Activated CD4-positive, alpha-beta T cell treated with anti-CD3 and anti-CD28 coated beads for 36 hours (primary cell): ENCODE measurements at regions not wholly inside any gene's neighbourhood (a gene's known extent, or its start where the extent isn't known, plus 50 kb on each side); places are given as distances from the start of the nearest gene placed in this dataset.

Source experiments
- ATAC-seq: fragments of 200-7000 bp; cut with Tn5 transposase; one replicate; pipeline ENCODE4 v1.10.0; 2021; ENCODE audit warnings: mild to moderate bottlenecking, moderate library complexity
- CTCF ChIA-PET: fragments of 350-600 bp; sonication (Branson Sonifier 250); formaldehyde crosslinking; loops from one replicate; lab custom pipeline; 2021; ENCODE audit warnings: antibody characterized with exemption; lab: Charles Lee
- POLR2A ChIA-PET: fragments of 350-600 bp; sonication (Branson Sonifier 250); formaldehyde crosslinking; loops from one replicate; lab custom pipeline; 2021; ENCODE audit warnings: antibody characterized with exemption, inconsistent platforms; lab: Charles Lee
- DNase-seq: peaks from one replicate; pipeline ENCODE4 v3.0.0-alpha.2; 2020
- H3K27ac Mint-ChIP-seq: one replicate; pipeline ENCODE4 v1.8.0; 2021; ENCODE audit warnings: mixed read lengths
- H3K27me3 Mint-ChIP-seq: one replicate; pipeline ENCODE4 v1.8.0; 2021; ENCODE audit warnings: mixed read lengths
- H3K36me3 Mint-ChIP-seq: one replicate; pipeline ENCODE4 v1.8.0; 2021; ENCODE audit warnings: low read depth, mixed read lengths
- H3K4me1 Mint-ChIP-seq: one replicate; pipeline ENCODE4 v1.8.0; 2021; ENCODE audit warnings: mixed read lengths
- H3K4me3 Mint-ChIP-seq: one replicate; pipeline ENCODE4 v1.8.0; 2021; ENCODE audit warnings: mild to moderate bottlenecking, moderate library complexity, mixed read lengths
- H3K9me3 Mint-ChIP-seq: one replicate; pipeline ENCODE4 v1.8.0; 2021; ENCODE audit warnings: low read depth, mixed read lengths
- intact Hi-C, 2 experiments: fragments of 100-400 bp; cut with DNase I in 1 of 2; cut with micrococcal nuclease in 1 of 2; formaldehyde crosslinking; loops; one replicate each; pipeline versions ENCODE4 v1.14.2 to v1.15.1; 2022 to 2024; cut with DNase I, micrococcal nuclease

DNA sequence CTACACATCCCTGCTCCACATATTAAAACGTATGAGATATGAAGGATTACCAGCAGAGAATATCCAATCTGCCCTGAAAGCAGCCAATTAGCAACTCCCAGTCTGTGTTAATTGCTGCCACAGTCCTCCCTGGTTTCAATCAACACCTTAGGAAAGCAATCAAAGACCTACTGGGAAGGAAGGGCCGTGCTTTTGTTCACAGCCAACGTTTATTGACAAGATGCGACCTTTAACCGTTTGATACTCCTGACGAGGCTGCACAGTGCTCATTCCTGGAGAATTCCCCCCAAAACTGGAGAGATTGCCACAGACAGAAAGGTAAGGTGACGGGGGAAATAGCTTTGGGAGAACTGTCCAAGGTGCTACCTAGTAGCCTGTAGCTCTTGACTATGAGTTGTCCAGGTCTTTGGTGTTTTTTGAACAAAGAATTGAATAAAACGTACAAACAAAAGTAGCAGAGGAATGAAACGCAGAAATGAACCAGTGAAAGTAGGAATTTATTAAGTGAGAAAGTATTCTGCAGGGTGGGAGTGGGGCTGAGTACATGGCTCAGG, 596.5 kb downstream of the NLGN4X start:
- intact Hi-C loops = no loop called here
- Mint-ChIP-seq H3K27me3 (no peaks in the 10 kb centered on the region), H3K4me1 (no peaks in the 10 kb centered on the region), H3K36me3 (no peaks in the 10 kb centered on the region), H3K4me3 (no peak overlapping the region), H3K9me3 (no peaks in the 10 kb centered on the region), H3K27ac (no peak overlapping the region)
- CTCF ChIA-PET = no interaction called here
- no peak for DNase-seq
- ATAC-seq = no peak
- POLR2A ChIA-PET = no interaction called here

DNA sequence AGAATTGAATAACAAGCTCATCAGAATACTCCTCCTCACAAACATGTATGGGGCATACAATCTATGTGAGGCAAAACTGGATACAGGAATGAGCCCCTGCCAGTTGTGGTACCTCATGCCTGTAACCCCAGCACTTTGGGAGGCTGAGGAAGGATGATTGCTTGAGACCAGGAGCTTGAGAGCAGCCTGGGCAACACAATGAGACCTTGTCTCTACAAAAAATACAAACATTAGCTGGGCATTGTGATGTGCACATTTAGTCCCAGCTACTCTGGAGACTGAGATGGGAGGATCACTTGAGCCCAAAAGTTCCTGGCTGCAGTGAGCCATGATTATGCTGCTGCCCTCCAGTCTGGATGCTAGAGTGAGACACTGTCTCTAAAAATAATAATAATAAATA, 611.0 kb downstream of the NLGN4X start:
- intact Hi-C loops = no loop called here
- H3K27ac Mint-ChIP-seq = no peak overlapping the region
- H3K4me1 Mint-ChIP-seq = no peaks in the 10 kb centered on the region
- DNase-seq (no peak), ATAC-seq (no peak)
- ChIA-PET CTCF (no interaction called here), POLR2A (interaction anchor here (0.6 kb wide), 1 partner anchor 290 kb away, joined by 3 read pairs; no protein-coding TSS in a partner anchor)
- no peak overlapping the region for H3K4me3 Mint-ChIP-seq
- H3K9me3 Mint-ChIP-seq = no peaks in the 10 kb centered on the region
- H3K36me3 Mint-ChIP-seq = no peaks in the 10 kb centered on the region
- H3K27me3 Mint-ChIP-seq = no peaks in the 10 kb centered on the region

DNA sequence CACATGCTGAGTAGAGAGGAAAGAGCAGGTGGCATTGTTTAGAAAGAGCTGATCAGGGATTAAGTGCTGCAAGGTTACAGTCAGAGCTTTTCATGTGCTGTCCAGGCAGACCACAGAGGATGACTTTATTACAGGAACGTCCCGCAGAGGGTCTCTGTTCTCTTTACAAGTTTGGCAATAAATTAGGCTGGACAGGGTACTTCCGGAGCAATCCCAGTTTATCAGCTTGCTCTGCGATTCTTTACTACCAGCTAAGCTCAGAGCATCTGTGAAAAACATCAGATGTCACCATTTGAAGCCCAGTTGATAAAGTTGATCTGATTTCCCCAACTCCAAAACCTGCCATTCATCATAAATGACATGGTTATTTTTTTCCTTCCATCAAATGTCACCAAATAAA, 633.1 kb downstream of the NLGN4X start:
- CTCF ChIA-PET = no interaction called here
- DNase-seq (no peak), ATAC-seq (no peak)
- intact Hi-C loops = no loop called here
- Mint-ChIP-seq H3K36me3 (no peaks in the 10 kb centered on the region), H3K27ac (no peak overlapping the region), H3K9me3 (no peaks in the 10 kb centered on the region), H3K4me1 (no peaks in the 10 kb centered on the region), H3K4me3 (no peak overlapping the region), H3K27me3 (no peaks in the 10 kb centered on the region)
- POLR2A ChIA-PET = no interaction called here

DNA sequence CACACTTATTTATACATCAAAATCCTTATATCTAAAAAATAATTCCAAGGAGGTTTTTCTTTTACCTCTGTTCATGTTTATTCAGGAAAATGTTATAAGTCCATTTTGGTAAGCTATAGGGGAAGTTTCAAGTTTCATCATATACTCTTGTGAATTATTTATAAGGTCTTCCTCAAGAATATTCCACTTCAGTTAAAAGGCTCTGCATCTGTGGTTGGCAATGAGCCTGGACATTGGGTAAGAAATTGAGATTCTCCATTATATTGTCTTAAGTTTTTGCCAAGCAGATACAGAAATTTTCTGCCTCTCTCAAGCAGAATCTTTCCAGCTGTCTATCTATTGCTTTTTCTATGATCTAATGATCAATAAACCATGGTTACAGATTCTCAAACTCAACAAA, 641.9 kb downstream of the NLGN4X start:
- no peak for DNase-seq
- ChIA-PET CTCF (no interaction called here), POLR2A (no interaction called here)
- H3K27me3 Mint-ChIP-seq = no peaks in the 10 kb centered on the region
- H3K27ac Mint-ChIP-seq = no peak overlapping the region
- intact Hi-C loops = no loop called here
- no peaks in the 10 kb centered on the region for H3K36me3 Mint-ChIP-seq
- H3K9me3 Mint-ChIP-seq = no peaks in the 10 kb centered on the region
- H3K4me1 Mint-ChIP-seq = no peaks in the 10 kb centered on the region
- no peak overlapping the region for H3K4me3 Mint-ChIP-seq
- ATAC-seq = no peak

DNA sequence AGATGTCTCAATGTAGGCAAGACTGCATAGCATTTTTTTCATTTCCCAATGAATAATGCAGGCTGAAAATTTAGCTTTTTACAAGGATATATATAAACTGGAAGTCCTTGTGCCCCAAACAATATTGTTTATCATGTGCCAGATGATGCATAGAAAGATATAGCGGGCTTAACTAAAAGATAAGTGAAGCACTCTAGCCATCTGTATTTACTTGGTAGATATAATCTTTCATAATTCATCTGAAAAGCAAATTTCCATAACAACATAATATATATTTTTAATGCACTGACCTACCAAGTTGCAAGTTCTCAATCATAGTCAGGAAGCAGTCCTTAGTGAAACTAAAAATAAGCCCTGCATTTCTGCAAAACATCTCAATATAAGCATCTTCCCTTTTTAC, 653.3 kb downstream of the NLGN4X start:
- Mint-ChIP-seq H3K4me1 (no peaks in the 10 kb centered on the region), H3K4me3 (no peak overlapping the region), H3K27me3 (no peaks in the 10 kb centered on the region), H3K27ac (no peak overlapping the region), H3K9me3 (peaks cover 3% of the 10 kb centered on the region), H3K36me3 (no peaks in the 10 kb centered on the region)
- ChIA-PET POLR2A (no interaction called here), CTCF (no interaction called here)
- DNase-seq = no peak
- no peak for ATAC-seq
- intact Hi-C loops = no loop called here

DNA sequence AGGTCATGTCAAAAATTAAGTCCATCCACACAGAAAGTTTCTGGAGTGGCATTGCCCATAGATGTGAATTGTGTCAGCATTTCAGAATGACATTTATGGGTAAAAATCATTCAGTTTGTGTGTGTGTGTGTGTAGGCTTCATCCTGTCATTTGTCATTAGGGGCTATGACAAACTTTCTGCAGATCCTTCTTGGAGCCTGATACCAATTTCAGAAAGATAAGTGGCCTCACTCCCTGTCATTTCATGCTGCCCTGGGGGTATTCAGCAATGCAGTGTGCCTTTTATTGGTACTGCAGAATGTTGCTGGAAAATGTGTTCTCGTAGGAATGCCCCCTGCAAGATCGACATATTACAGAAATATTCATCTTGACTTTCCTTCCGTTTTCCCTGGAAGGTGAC, 659.7 kb downstream of the NLGN4X start:
- Mint-ChIP-seq H3K27me3 (no peaks in the 10 kb centered on the region), H3K36me3 (no peaks in the 10 kb centered on the region), H3K4me1 (no peaks in the 10 kb centered on the region), H3K4me3 (no peak overlapping the region), H3K27ac (no peak overlapping the region), H3K9me3 (no peaks in the 10 kb centered on the region)
- intact Hi-C loops = no loop called here
- ChIA-PET POLR2A (interaction anchor here (0.7 kb wide), 1 partner anchor 34 kb away, joined by 3 read pairs; no protein-coding TSS in a partner anchor), CTCF (no interaction called here)
- ATAC-seq = no peak
- no peak for DNase-seq

DNA sequence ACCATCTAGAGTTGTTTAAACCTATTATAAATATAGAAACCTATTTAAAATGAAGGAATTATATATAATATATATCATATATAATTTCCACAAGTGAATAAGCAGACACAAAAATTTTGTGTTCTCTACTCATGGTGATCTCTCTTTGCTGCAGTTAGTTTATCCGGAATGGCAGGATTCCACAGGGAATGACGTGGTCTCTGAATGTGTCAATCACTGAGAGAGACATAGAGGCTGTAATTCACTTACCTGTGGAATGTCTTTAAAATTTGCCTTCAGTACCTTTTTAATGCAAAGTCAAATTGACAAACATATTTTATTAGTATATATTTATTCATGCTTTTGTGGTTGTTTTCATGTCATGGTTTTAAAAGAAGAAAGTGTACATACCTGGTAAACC, 669.3 kb downstream of the NLGN4X start:
- H3K27ac Mint-ChIP-seq = no peak overlapping the region
- CTCF ChIA-PET = no interaction called here
- POLR2A ChIA-PET = no interaction called here
- no peak for ATAC-seq
- DNase-seq = no peak
- no peak overlapping the region for H3K4me3 Mint-ChIP-seq
- no peaks in the 10 kb centered on the region for H3K4me1 Mint-ChIP-seq
- H3K36me3 Mint-ChIP-seq = no peaks in the 10 kb centered on the region
- intact Hi-C loops = no loop called here
- H3K27me3 Mint-ChIP-seq = no peaks in the 10 kb centered on the region
- H3K9me3 Mint-ChIP-seq = peaks cover 13% of the 10 kb centered on the region

DNA sequence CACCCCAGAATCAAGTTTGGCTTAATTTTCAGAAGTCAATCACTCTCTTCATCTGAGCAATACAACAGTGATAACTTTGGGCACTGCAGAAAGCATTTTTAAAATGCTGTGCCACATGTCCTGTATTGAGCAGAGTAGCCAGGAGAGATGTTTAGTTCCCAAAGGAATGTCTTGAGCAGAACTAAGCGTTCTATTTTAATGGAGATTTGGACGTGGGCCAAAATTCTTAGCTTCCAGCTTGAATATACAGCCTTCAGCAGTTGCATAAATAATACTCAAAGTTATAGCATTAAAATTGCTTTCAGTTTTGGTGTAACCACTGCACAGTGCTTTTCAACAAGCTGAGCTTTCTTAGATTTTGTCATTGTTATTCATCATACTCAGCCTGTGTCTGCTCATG, 679.2 kb downstream of the NLGN4X start:
- Mint-ChIP-seq H3K27ac (no peak overlapping the region), H3K9me3 (peaks cover 3% of the 10 kb centered on the region), H3K36me3 (no peaks in the 10 kb centered on the region)

DNA sequence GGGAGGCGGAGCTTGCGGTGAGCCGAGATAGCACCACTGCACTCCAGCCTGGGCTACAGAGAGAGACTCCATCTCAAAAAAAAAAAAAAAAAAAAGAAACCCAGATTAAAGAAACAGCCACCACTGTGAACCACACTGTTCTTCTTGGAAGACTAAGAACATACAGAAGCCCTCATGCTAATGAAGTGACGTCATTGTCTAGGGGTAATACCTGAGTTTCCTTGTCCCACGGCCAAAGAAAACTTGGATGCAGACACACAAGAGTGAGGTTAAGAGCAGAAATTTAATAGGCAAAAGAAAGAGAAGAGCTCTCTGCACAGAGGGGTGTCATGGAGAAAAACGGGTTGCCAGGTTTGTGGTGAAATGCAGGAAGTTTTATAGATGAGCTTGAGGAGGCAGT, 691.6 kb downstream of the NLGN4X start:
- DNase-seq (no peak), ATAC-seq (no peak)
- peaks cover 2% of the 10 kb centered on the region for H3K9me3 Mint-ChIP-seq
- ChIA-PET CTCF (no interaction called here), POLR2A (no interaction called here)
- H3K4me1 Mint-ChIP-seq = no peaks in the 10 kb centered on the region
- H3K27me3 Mint-ChIP-seq = no peaks in the 10 kb centered on the region
- no peaks in the 10 kb centered on the region for H3K36me3 Mint-ChIP-seq
- no peak overlapping the region for H3K27ac Mint-ChIP-seq
- intact Hi-C loops = no loop called here
- no peak overlapping the region for H3K4me3 Mint-ChIP-seq

More for the DNA sequence above, 679.2 kb downstream of the NLGN4X start:
- intact Hi-C loops = no loop called here
- H3K4me3 Mint-ChIP-seq = no peak overlapping the region
- no peaks in the 10 kb centered on the region for H3K4me1 Mint-ChIP-seq
- no peaks in the 10 kb centered on the region for H3K27me3 Mint-ChIP-seq
- ATAC-seq = no peak
- CTCF ChIA-PET = no interaction called here
- DNase-seq = no peak
- POLR2A ChIA-PET = no interaction called here

DNA sequence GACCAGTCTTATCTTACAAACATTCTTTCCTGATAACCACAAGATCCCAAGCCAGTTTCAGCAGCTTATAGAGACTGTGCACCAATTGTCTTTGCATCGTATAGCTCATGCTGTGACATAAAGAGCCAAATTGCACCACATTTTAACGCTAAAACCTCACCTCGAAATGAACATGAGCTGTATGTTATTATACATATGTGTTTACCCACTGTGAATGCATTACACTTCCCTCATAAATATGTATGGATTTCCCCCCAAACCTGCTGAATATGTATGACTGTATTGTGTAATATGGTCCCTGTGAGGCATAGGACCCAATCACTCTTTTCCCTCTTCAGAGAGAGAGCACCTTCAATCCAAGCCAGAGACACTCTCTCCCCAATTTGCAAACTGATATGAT, 692.4 kb downstream of the NLGN4X start:
- no peaks in the 10 kb centered on the region for H3K27me3 Mint-ChIP-seq
- ChIA-PET CTCF (no interaction called here), POLR2A (no interaction called here)
- H3K4me3 Mint-ChIP-seq = no peak overlapping the region
- no peak for ATAC-seq
- H3K36me3 Mint-ChIP-seq = no peaks in the 10 kb centered on the region
- DNase-seq = no peak
- intact Hi-C loops = no loop called here
- H3K9me3 Mint-ChIP-seq = peaks cover 2% of the 10 kb centered on the region
- H3K4me1 Mint-ChIP-seq = no peaks in the 10 kb centered on the region
- no peak overlapping the region for H3K27ac Mint-ChIP-seq

DNA sequence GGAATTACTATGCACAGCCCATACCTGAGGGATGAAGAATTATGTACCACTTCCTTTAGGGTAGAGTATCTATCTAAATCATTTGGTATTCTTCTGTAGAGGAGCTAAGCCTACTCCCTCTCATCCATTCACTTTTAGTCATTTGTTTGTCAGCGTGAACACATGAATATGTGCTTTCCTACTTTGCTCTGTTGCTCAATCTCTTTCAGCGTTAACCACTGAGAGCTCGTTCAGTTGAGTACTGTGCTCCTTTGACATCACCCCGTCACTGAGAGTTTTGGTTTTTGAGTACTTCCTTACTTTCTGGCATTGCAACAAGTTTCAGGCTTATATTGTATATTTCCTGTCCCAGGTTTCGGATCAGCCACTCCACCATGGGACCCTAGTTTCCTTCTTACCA, 700.6 kb downstream of the NLGN4X start:
- no peak for ATAC-seq
- ChIA-PET CTCF (no interaction called here), POLR2A (no interaction called here)
- no peak for DNase-seq
- H3K4me1 Mint-ChIP-seq = no peaks in the 10 kb centered on the region
- H3K4me3 Mint-ChIP-seq = no peak overlapping the region
- H3K27me3 Mint-ChIP-seq = no peaks in the 10 kb centered on the region
- intact Hi-C loops = no loop called here
- H3K9me3 Mint-ChIP-seq = peaks cover 3% of the 10 kb centered on the region
- no peak overlapping the region for H3K27ac Mint-ChIP-seq
- no peaks in the 10 kb centered on the region for H3K36me3 Mint-ChIP-seq

DNA sequence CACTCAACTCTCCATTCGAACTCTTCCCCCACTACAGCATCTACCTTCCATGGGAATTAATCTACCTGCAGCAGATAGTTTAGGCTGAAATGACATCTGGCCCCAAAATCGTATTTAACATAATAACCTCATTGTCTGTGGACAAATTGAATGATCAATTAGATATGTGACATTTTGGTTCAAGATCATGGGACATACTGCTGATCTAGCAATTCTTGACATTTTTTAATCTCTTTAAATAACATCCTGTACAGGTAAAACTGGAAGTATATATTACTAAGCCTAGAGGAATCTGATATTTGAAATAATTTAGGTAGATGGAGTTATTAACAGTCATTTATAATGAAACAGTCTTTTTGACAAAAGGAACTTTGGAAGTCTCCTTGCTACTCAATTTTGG, 702.5 kb downstream of the NLGN4X start:
- intact Hi-C loops = no loop called here
- DNase-seq (no peak), ATAC-seq (no peak)
- Mint-ChIP-seq H3K27me3 (no peaks in the 10 kb centered on the region), H3K4me3 (no peak overlapping the region), H3K36me3 (no peaks in the 10 kb centered on the region), H3K27ac (no peak overlapping the region), H3K4me1 (no peaks in the 10 kb centered on the region), H3K9me3 (peaks cover 3% of the 10 kb centered on the region)
- ChIA-PET CTCF (no interaction called here), POLR2A (no interaction called here)
